ENCODE measurements at regions not wholly inside any gene's neighbourhood (a gene's known extent, or its start where the extent isn't known, plus 50 kb on each side); places are given as distances from the start of the nearest gene placed in this dataset.

- DNase-seq = no peak
These were observed 167.6 kb downstream of the TMEM38B start for GRCh38 chr9:105861972-105862371.

GRCh38 chr9:105864248-105864898 lies 170.0 kb downstream of the TMEM38B start:
- no peak for DNase-seq

- no peak for DNase-seq
These were observed 170.9 kb downstream of the TMEM38B start for GRCh38 chr9:105865285-105865684.

- DNase-seq = no peak
These were observed 177.2 kb downstream of the TMEM38B start for GRCh38 chr9:105871540-105871939.

- no peak for DNase-seq
These were observed 179.5 kb downstream of the TMEM38B start for GRCh38 chr9:105873801-105874200.

- DNase-seq = peak; percentile 91
These were observed 183.4 kb downstream of the TMEM38B start for GRCh38 chr9:105877721-105878120.

GRCh38 chr9:105879181-105879580 lies 184.8 kb downstream of the TMEM38B start:
- no peak for DNase-seq

- DNase-seq = no peak
These were observed 186.2 kb downstream of the TMEM38B start for GRCh38 chr9:105880517-105880916.

GRCh38 chr9:105881021-105881420 lies 186.7 kb downstream of the TMEM38B start:
- DNase-seq = no peak

- peak; percentile 71 for DNase-seq
These were observed 187.5 kb downstream of the TMEM38B start for GRCh38 chr9:105881654-105882349.

GRCh38 chr9:105883847-105884246 lies 189.5 kb downstream of the TMEM38B start:
- DNase-seq = no peak

GRCh38 chr9:105884416-105884815 lies 190.1 kb downstream of the TMEM38B start:
- DNase-seq = no peak

- no peak for DNase-seq
These were observed 191.8 kb downstream of the TMEM38B start for GRCh38 chr9:105886136-105886535.

GRCh38 chr9:105887679-105888078 lies 193.3 kb downstream of the TMEM38B start:
- DNase-seq = peak; percentile 10

GRCh38 chr9:105890046-105890822 lies 195.9 kb downstream of the TMEM38B start:
- no peak for DNase-seq

GRCh38 chr9:105900123-105900522 lies 205.8 kb downstream of the TMEM38B start:
- DNase-seq = no peak

GRCh38 chr9:105901514-105902109 lies 207.3 kb downstream of the TMEM38B start:
- DNase-seq = peak; percentile 20

GRCh38 chr9:105908069-105908468 lies 213.7 kb downstream of the TMEM38B start:
- DNase-seq = no peak

- no peak for DNase-seq
These were observed 217.0 kb downstream of the TMEM38B start for GRCh38 chr9:105911104-105911911.

GRCh38 chr9:105912157-105912862 lies 218.0 kb downstream of the TMEM38B start:
- no peak for DNase-seq

- DNase-seq = no peak
These were observed 218.6 kb downstream of the TMEM38B start for GRCh38 chr9:105912863-105913516.
